ENCODE measurements at regions not wholly inside any gene's neighbourhood (a gene's known extent, or its start where the extent isn't known, plus 50 kb on each side); places are given as distances from the start of the nearest gene placed in this dataset.

GRCh38 chr7:132733860-132734259 is 157.6 kb upstream of the PLXNA4 start:
- no peak for DNase-seq

GRCh38 chr7:132732321-132732865 is 156.1 kb upstream of the PLXNA4 start:
- no peak for DNase-seq

- no peak for DNase-seq
These were observed 153.8 kb upstream of the PLXNA4 start for GRCh38 chr7:132730105-132730504.

GRCh38 chr7:132723506-132724081 is 147.3 kb upstream of the PLXNA4 start:
- DNase-seq = no peak

GRCh38 chr7:132720835-132721234 is 144.6 kb upstream of the PLXNA4 start:
- no peak for DNase-seq

- no peak for DNase-seq
These were observed 137.6 kb upstream of the PLXNA4 start for GRCh38 chr7:132713893-132714292.

GRCh38 chr7:132709971-132710567 is 133.8 kb upstream of the PLXNA4 start:
- DNase-seq = peak in 1 of 5 donors; percentile 16

- no peak for DNase-seq
These were observed 132.2 kb upstream of the PLXNA4 start for GRCh38 chr7:132708470-132708869.

- DNase-seq = no peak
These were observed 128.9 kb upstream of the PLXNA4 start for GRCh38 chr7:132705146-132705545.

- no peak for DNase-seq
These were observed 127.5 kb upstream of the PLXNA4 start for GRCh38 chr7:132703742-132704141.

- no peak for DNase-seq
These were observed 120.7 kb upstream of the PLXNA4 start for GRCh38 chr7:132697003-132697402.

- DNase-seq = no peak
These were observed 120.1 kb upstream of the PLXNA4 start for GRCh38 chr7:132696332-132696731.

GRCh38 chr7:132691201-132691600 is 114.9 kb upstream of the PLXNA4 start:
- DNase-seq = no peak

GRCh38 chr7:132690174-132690573 is 113.9 kb upstream of the PLXNA4 start:
- DNase-seq = no peak

- no peak for DNase-seq
These were observed 111.7 kb upstream of the PLXNA4 start for GRCh38 chr7:132687981-132688383.

GRCh38 chr7:132687016-132687415 is 110.7 kb upstream of the PLXNA4 start:
- DNase-seq = no peak

GRCh38 chr7:132685277-132685676 is 109.0 kb upstream of the PLXNA4 start:
- DNase-seq = no peak

- DNase-seq = no peak
These were observed 107.8 kb upstream of the PLXNA4 start for GRCh38 chr7:132683896-132684690.

- DNase-seq = no peak
These were observed 105.7 kb upstream of the PLXNA4 start for GRCh38 chr7:132681951-132682350.

- DNase-seq = no peak
These were observed 104.3 kb upstream of the PLXNA4 start for GRCh38 chr7:132680590-132680989.

GRCh38 chr7:132678656-132679055 is 102.4 kb upstream of the PLXNA4 start:
- no peak for DNase-seq

- no peak for DNase-seq
These were observed 101.6 kb upstream of the PLXNA4 start for GRCh38 chr7:132677918-132678317.

- DNase-seq = no peak
These were observed 96.1 kb upstream of the PLXNA4 start for GRCh38 chr7:132672200-132672990.

All from T-helper 1 cell (primary cell).